Mucosa of descending colon (tissue), 3 donors: ENCODE measurements at regions not wholly inside any gene's neighbourhood (a gene's known extent, or its start where the extent isn't known, plus 50 kb on each side); places are given as distances from the start of the nearest gene placed in this dataset.

Source experiments
- ATAC-seq: fragments of 200-7000 bp; cut with Tn5 transposase; one replicate; pipeline ENCODE4 v1.9.1; 2020; ENCODE audit warnings: mild to moderate bottlenecking, moderate library complexity
- DNase-seq, 3 donors: peaks; one replicate each; pipeline ENCODE4 v3.0.0-alpha.2; 2020
- H3K36me3 ChIP-seq: fragments of 200-600 bp; one replicate; pipeline ENCODE4 v1.8.0; 2021; ENCODE audit warnings: low read depth, mild to moderate bottlenecking
- H3K4me1 ChIP-seq: fragments of 200-600 bp; one replicate; pipeline ENCODE4 v1.8.0; 2021; ENCODE audit warnings: low read depth, mild to moderate bottlenecking
- H3K4me3 ChIP-seq: fragments of 200-600 bp; one replicate; pipeline ENCODE4 v1.8.0; 2021; ENCODE audit warnings: mild to moderate bottlenecking
- H3K9me3 ChIP-seq: fragments of 200-600 bp; one replicate; pipeline ENCODE4 v1.8.0; 2021; ENCODE audit warnings: mild to moderate bottlenecking
- intact Hi-C, 2 donors: fragments of 100-400 bp; cut with DNase I in 1 of 2; cut with micrococcal nuclease in 1 of 2; formaldehyde crosslinking; loops; one replicate each; pipeline versions ENCODE4 v1.11.0 to v1.11.1; 2022; cut with DNase I, micrococcal nuclease
- TF ChIP-seq, protein P1 (sequence below): fragments of 200-600 bp; IDR thresholded peaks from one replicate; pipeline ENCODE4 v1.8.0; 2022; ENCODE audit warnings: antibody characterized with exemption, mild to moderate bottlenecking
- donor health status: DM: no; HTN: no; CAD: no; lungs with moderate emphysema.
- donor health status: DM: no; HTN: no; CAD: no.
- donor health status: DM: no; HTN: yes; CAD: no.

DNA sequence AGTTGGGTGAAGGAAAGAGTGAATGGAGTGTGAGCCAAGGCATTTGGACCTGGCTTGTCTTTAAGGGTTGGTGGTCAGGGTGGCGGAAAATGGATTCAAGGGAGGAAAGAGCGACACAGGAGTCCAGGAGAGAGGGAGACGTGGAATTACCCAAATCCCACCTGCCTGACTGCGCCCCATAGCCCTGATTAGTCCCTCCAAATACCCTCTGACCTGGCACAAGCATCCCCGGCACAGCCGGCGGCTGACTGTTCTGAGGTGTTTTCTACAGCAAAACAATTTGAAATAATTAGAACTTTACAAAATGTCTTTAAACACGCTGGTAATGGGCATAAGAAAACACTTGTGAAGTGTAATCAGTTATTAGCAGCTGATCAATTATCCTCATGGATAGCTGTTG, 175.8 kb downstream of the PHETA1 start:
- TF ChIP-seq, protein P1, sequence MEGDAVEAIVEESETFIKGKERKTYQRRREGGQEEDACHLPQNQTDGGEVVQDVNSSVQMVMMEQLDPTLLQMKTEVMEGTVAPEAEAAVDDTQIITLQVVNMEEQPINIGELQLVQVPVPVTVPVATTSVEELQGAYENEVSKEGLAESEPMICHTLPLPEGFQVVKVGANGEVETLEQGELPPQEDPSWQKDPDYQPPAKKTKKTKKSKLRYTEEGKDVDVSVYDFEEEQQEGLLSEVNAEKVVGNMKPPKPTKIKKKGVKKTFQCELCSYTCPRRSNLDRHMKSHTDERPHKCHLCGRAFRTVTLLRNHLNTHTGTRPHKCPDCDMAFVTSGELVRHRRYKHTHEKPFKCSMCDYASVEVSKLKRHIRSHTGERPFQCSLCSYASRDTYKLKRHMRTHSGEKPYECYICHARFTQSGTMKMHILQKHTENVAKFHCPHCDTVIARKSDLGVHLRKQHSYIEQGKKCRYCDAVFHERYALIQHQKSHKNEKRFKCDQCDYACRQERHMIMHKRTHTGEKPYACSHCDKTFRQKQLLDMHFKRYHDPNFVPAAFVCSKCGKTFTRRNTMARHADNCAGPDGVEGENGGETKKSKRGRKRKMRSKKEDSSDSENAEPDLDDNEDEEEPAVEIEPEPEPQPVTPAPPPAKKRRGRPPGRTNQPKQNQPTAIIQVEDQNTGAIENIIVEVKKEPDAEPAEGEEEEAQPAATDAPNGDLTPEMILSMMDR = no peak
- no peak for DNase-seq
- ATAC-seq = no peak

DNA sequence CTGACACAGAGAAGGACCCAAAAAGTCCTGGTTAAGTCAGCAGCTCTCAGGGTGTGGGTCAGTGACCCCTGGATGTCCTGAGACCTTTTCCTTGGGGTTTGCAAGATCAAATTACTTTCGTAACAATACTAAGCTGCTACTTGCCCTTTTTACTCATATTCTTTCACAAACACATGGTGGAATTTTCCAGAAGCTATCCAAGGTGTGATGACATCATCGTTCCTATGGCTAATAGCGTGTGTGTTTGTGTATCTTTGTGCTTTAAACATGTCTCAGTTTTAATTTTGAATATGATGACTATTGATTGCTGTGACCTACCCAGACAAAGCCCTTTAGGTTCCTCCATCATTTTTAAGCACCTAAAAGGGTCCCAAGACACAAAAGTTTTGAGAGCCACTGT, 176.2 kb downstream of the PHETA1 start:
- intact Hi-C loops = no loop called here
- Histone ChIP-seq H3K4me3 (no peak overlapping the region), H3K4me1 (no peaks in the 10 kb centered on the region), H3K36me3 (no peaks in the 10 kb centered on the region), H3K9me3 (no peaks in the 10 kb centered on the region)
- no peak for ATAC-seq
- no peak for DNase-seq
- TF ChIP-seq, protein P1 = no peak

More for the DNA sequence above, 175.8 kb downstream of the PHETA1 start:
- intact Hi-C loops = no loop called here
- H3K36me3 ChIP-seq = no peaks in the 10 kb centered on the region
- no peaks in the 10 kb centered on the region for H3K9me3 ChIP-seq
- no peaks in the 10 kb centered on the region for H3K4me1 ChIP-seq
- H3K4me3 ChIP-seq = no peak overlapping the region

DNA sequence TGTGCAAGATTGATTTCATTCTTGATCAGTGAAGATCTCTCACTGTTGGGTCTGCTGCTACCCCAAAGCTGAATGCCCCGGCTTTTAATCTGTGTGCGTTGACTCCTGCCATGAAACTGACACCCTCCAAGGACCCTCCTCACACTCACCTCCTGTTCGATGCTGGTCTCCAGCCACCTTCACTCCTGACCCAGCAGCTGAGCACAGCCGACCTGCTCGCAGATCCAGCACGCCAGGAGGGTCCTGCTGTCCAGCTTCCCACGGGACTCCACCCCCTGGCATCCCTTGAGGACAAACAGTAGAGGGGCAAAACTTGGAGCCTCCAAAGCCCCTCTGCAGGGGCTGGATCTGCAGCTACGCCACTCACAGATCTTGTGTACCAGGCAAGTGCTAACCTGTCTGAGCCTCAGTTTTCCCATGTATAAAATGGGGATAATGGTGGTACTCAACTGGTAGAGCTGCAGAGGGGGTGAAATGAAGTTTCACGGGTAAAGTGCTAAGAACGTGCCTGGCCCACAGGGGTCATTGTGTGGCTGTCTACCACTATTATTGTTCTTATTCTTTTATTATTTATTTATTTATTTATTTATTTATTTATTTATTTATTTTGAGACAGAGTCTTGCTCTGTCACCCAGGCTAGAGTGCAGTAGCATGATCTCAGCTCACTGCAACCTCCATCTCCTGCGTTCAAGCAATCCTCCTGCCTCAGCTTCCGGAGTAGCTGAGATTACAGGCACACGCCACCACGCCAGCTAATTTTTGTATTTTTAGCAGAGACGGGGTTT, 178.0 kb downstream of the PHETA1 start:
- intact Hi-C loops = no loop called here
- H3K4me3 ChIP-seq = no peak overlapping the region
- no peak for DNase-seq
- TF ChIP-seq, protein P1 = no peak
- no peaks in the 10 kb centered on the region for H3K4me1 ChIP-seq
- no peaks in the 10 kb centered on the region for H3K36me3 ChIP-seq
- ATAC-seq = no peak
- no peaks in the 10 kb centered on the region for H3K9me3 ChIP-seq

DNA sequence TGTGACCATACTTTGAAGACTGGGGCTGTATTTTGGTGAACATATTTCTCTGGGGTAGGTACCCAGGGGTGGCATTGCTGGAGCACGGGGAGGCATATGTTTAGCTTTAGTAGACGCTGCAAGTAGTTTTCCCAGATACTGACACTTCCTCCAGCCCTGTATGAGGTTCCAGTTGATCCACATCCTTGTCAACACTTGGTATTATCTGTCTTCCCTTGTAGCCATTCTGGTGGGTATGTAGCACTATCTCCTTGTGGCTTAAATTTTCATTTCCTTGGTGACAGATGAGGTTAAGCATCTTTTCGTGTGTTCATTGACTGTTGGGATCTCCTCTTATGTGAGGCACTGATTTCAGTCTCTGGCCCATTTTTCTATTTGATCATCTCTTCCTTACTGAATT, 179.1 kb downstream of the PHETA1 start:
- TF ChIP-seq, protein P1 = no peak
- no peak overlapping the region for H3K4me3 ChIP-seq
- H3K4me1 ChIP-seq = no peaks in the 10 kb centered on the region
- DNase-seq (no peak), ATAC-seq (no peak)
- no peaks in the 10 kb centered on the region for H3K36me3 ChIP-seq
- H3K9me3 ChIP-seq = no peaks in the 10 kb centered on the region
- intact Hi-C loops = no loop called here

DNA sequence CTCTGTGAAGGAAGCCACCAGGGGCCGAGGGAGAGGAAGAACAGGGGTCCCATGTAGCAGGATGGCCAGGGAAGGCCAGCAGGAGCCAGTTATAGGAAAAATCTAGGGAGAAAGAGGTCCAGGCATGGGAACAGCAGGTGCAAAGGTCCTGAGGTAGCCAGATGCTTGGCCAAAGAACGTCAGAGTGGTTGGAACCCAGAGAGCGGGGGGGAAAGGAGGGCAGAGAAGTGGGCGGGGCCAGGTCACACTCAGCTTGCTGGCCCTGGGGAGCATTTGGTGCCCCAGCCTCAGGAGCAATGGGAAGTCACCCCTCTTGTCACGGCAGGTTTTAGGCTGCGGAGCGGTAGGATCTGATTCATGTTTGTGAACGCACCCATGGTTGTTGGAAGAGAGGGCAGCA, 180.5 kb downstream of the PHETA1 start:
- H3K36me3 ChIP-seq = no peaks in the 10 kb centered on the region
- H3K9me3 ChIP-seq = no peaks in the 10 kb centered on the region
- TF ChIP-seq, protein P1 = no peak
- no peak for ATAC-seq
- no peak for DNase-seq
- H3K4me3 ChIP-seq = no peak overlapping the region
- intact Hi-C loops = no loop called here
- H3K4me1 ChIP-seq = no peaks in the 10 kb centered on the region
